SK-N-DZ (cell line): ENCODE measurements at regions not wholly inside any gene's neighbourhood (a gene's known extent, or its start where the extent isn't known, plus 50 kb on each side); places are given as distances from the start of the nearest gene placed in this dataset.
"Not testable (repeated sequence)": the region's sequence is repeated elsewhere in the genome, so short reads cannot be mapped to it uniquely, and the experiment has no call there.

Experiments used
- DNase-seq: peaks from one replicate; pipeline ENCODE4 v3.0.0-alpha.2; 2015; ENCODE audit warnings: low spot score

GRCh38 chr9:75739884-75740611 is 150.4 kb upstream of the PCSK5 start:
- no peak for DNase-seq

GRCh38 chr9:75743855-75744254 is 146.6 kb upstream of the PCSK5 start:
- DNase-seq, result no peak

- no peak for DNase-seq
Measured at GRCh38 chr9:75754080-75754479, 136.4 kb upstream of the PCSK5 start.

GRCh38 chr9:75775166-75775565 is 115.3 kb upstream of the PCSK5 start:
- no peak for DNase-seq

- no peak for DNase-seq
Measured at GRCh38 chr9:75775966-75776691, 114.3 kb upstream of the PCSK5 start.

GRCh38 chr9:75780185-75780584 is 110.3 kb upstream of the PCSK5 start:
- DNase-seq, result no peak

GRCh38 chr9:75788006-75788634 is 102.4 kb upstream of the PCSK5 start:
- DNase-seq, result no peak

GRCh38 chr9:75797085-75797580 is 93.3 kb upstream of the PCSK5 start:
- no peak for DNase-seq

GRCh38 chr9:75798505-75798904 is 92.0 kb upstream of the PCSK5 start:
- no peak for DNase-seq

GRCh38 chr9:75803130-75803529 is 87.3 kb upstream of the PCSK5 start:
- no peak for DNase-seq

- DNase-seq, result no peak
Measured at GRCh38 chr9:75810063-75810462, 80.4 kb upstream of the PCSK5 start.

- no peak for DNase-seq
Measured at GRCh38 chr9:75811692-75812091, 78.8 kb upstream of the PCSK5 start.

GRCh38 chr9:75812141-75812540 is 78.3 kb upstream of the PCSK5 start:
- no peak for DNase-seq

GRCh38 chr9:75814667-75815066 is 75.8 kb upstream of the PCSK5 start:
- no peak for DNase-seq

GRCh38 chr9:75820471-75821115 is 69.9 kb upstream of the PCSK5 start:
- DNase-seq, result not testable (repeated sequence)

GRCh38 chr9:75823151-75823550 is 67.3 kb upstream of the PCSK5 start:
- no peak for DNase-seq

GRCh38 chr9:75824816-75825568 is 65.5 kb upstream of the PCSK5 start:
- DNase-seq, result no peak

- no peak for DNase-seq
Measured at GRCh38 chr9:75826314-75826713, 64.2 kb upstream of the PCSK5 start.

- no peak for DNase-seq
Measured at GRCh38 chr9:75830303-75830702, 60.2 kb upstream of the PCSK5 start.

- no peak for DNase-seq
Measured at GRCh38 chr9:75833778-75834177, 56.7 kb upstream of the PCSK5 start.

- no peak for DNase-seq
Measured at GRCh38 chr9:75834878-75835277, 55.6 kb upstream of the PCSK5 start.
